ENCODE measurements at regions not wholly inside any gene's neighbourhood (a gene's known extent, or its start where the extent isn't known, plus 50 kb on each side); places are given as distances from the start of the nearest gene placed in this dataset.

GRCh38 chr10:30788307-30788706 is 158.8 kb upstream of the LYZL2 start:
- TF ChIP-seq, protein P1, sequence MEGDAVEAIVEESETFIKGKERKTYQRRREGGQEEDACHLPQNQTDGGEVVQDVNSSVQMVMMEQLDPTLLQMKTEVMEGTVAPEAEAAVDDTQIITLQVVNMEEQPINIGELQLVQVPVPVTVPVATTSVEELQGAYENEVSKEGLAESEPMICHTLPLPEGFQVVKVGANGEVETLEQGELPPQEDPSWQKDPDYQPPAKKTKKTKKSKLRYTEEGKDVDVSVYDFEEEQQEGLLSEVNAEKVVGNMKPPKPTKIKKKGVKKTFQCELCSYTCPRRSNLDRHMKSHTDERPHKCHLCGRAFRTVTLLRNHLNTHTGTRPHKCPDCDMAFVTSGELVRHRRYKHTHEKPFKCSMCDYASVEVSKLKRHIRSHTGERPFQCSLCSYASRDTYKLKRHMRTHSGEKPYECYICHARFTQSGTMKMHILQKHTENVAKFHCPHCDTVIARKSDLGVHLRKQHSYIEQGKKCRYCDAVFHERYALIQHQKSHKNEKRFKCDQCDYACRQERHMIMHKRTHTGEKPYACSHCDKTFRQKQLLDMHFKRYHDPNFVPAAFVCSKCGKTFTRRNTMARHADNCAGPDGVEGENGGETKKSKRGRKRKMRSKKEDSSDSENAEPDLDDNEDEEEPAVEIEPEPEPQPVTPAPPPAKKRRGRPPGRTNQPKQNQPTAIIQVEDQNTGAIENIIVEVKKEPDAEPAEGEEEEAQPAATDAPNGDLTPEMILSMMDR (IDR thresholded peaks at IDR 0.05), result no peak
- TF ChIP-seq EP300 (IDR thresholded peaks at IDR 0.05) (no peak), POLR2AphosphoS5 (IDR thresholded peaks at IDR 0.05) (no peak)

All from sigmoid colon (tissue), 4 donors.